Caco-2 (cell line): ENCODE measurements at regions not wholly inside any gene's neighbourhood (a gene's known extent, or its start where the extent isn't known, plus 50 kb on each side); places are given as distances from the start of the nearest gene placed in this dataset.

Experiments
- BruUV-seq: library from RNA; stranded (reverse); fragments of 400-500 nt; replicated peaks from 2 replicates; lab custom pipeline; 2021; lab: Mats Ljungman, UMichigan
- CTCF ChIA-PET: fragments of 300-600 bp; sonication (Branson Sonifier 250); formaldehyde crosslinking; loops from one replicate; lab custom pipeline; 2022; ENCODE audit warnings: antibody characterized with exemption; lab: Charles Lee
- POLR2A ChIA-PET: fragments of 300-600 bp; sonication (Branson Sonifier 250); formaldehyde crosslinking; loops from one replicate; lab custom pipeline; 2022; ENCODE audit warnings: antibody characterized with exemption; lab: Charles Lee
- DNase-seq, 2 experiments: peaks; one replicate each; pipeline versions ENCODE4 v3.0.0 to v3.0.0-alpha.2; 2020 to 2022
- H3K27me3 ChIP-seq: replicated peaks from 2 replicates; pipeline ENCODE4 v1.6.0; 2011; ENCODE audit warnings: low read length; ENCODE audit not compliant: control insufficient read depth, insufficient read depth
- H3K36me3 ChIP-seq: 2 replicates; pipeline ENCODE4 v1.5.1; 2011; ENCODE audit warnings: low read length; ENCODE audit not compliant: control insufficient read depth, insufficient read depth
- H3K4me1 ChIP-seq: fragments of 250-450 bp; sonication (Bioruptor Pico); 2 replicates; pipeline ENCODE4 v1.5.1; 2020; ENCODE audit warnings: mild to moderate bottlenecking
- H3K4me3 ChIP-seq: 2 replicates; pipeline ENCODE4 v1.5.1; 2011; ENCODE audit warnings: low read depth, mild to moderate bottlenecking, control low read depth, low read length
- H3K9me3 ChIP-seq: fragments of 250-450 bp; sonication (Bioruptor Pico); 2 replicates; pipeline ENCODE4 v1.5.1; 2020; ENCODE audit warnings: mild to moderate bottlenecking, moderate library complexity
- H3K27ac Mint-ChIP-seq: one replicate; pipeline ENCODE4 v1.8.0; 2022; ENCODE audit warnings: mixed read lengths; ENCODE audit not compliant: unreplicated experiment
- H3K27me3 Mint-ChIP-seq: one replicate; pipeline ENCODE4 v1.8.0; 2022; ENCODE audit warnings: mixed read lengths; ENCODE audit not compliant: insufficient read depth, unreplicated experiment
- H3K36me3 Mint-ChIP-seq: one replicate; pipeline ENCODE4 v1.8.0; 2022; ENCODE audit warnings: mild to moderate bottlenecking, mixed read lengths; ENCODE audit not compliant: insufficient read depth, unreplicated experiment
- H3K4me1 Mint-ChIP-seq: one replicate; pipeline ENCODE4 v1.8.0; 2022; ENCODE audit warnings: low read depth, mixed read lengths; ENCODE audit not compliant: unreplicated experiment
- H3K4me3 Mint-ChIP-seq: one replicate; pipeline ENCODE4 v1.8.0; 2022; ENCODE audit warnings: mild to moderate bottlenecking, moderate library complexity, mixed read lengths; ENCODE audit not compliant: unreplicated experiment
- H3K9me3 Mint-ChIP-seq: one replicate; pipeline ENCODE4 v1.8.0; 2022; ENCODE audit warnings: mixed read lengths; ENCODE audit not compliant: unreplicated experiment
- intact Hi-C: fragments of 100-400 bp; cut with micrococcal nuclease; formaldehyde crosslinking; loops from one replicate; pipeline ENCODE4 v1.10.0; 2022; ENCODE audit not compliant: unreplicated experiment
- TF ChIP-seq, protein P1 (sequence below), 2 experiments: fragments of 200-600 bp in 1 of 2; IDR thresholded peaks; 1 replicate in 1 of 2; 2 replicates in 1 of 2; pipeline versions ENCODE4 v1.5.1 to v1.8.0; 2011 to 2022; ENCODE audit warnings: antibody characterized with exemption in 1 of 2, control low read depth in 1 of 2, inconsistent platforms in 1 of 2, low read depth in 1 of 2, low read length in 1 of 2, mild to moderate bottlenecking in 1 of 2, moderate library complexity in 1 of 2; ENCODE audit not compliant: insufficient read depth in 1 of 2, severe bottlenecking in 1 of 2, unreplicated experiment in 1 of 2

DNA sequence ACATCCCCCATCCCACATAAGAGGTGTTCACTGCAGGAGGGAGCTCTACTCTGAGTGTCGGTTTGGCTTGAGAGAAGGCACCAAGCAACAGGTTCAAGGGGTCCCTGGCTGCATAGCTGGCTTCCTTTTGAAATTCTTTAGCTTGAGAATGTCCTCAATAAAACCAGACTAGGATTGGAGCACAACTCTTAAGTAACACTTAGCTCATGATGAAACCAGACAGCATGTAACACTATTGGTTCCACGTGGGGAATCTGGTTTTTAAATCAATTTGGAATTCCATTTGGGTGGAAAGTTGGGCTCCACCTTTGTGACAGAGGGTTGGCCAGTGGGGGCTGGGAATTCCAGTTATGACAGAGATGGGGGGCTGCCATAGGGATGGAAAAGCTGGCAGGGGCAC, 281.2 kb downstream of the TLE3 start:
- CTCF ChIA-PET = no interaction called here

GRCh38 chr15:69818529-69818928, 279.2 kb downstream of the TLE3 start:
- CTCF ChIA-PET = no interaction called here

More for the DNA sequence above, 281.2 kb downstream of the TLE3 start:
- H3K36me3 ChIP-seq = no peaks in the 10 kb centered on the region
- Mint-ChIP-seq H3K9me3 (no peaks in the 10 kb centered on the region), H3K36me3 (no peaks in the 10 kb centered on the region), H3K27me3 (no peaks in the 10 kb centered on the region), H3K4me1 (no peaks in the 10 kb centered on the region), H3K27ac (no peak overlapping the region), H3K4me3 (no peak overlapping the region)
- H3K4me1 ChIP-seq = no peaks in the 10 kb centered on the region
- H3K4me3 ChIP-seq = no peak overlapping the region
- BruUV-seq = no TSS peak
- TF ChIP-seq, protein P1, sequence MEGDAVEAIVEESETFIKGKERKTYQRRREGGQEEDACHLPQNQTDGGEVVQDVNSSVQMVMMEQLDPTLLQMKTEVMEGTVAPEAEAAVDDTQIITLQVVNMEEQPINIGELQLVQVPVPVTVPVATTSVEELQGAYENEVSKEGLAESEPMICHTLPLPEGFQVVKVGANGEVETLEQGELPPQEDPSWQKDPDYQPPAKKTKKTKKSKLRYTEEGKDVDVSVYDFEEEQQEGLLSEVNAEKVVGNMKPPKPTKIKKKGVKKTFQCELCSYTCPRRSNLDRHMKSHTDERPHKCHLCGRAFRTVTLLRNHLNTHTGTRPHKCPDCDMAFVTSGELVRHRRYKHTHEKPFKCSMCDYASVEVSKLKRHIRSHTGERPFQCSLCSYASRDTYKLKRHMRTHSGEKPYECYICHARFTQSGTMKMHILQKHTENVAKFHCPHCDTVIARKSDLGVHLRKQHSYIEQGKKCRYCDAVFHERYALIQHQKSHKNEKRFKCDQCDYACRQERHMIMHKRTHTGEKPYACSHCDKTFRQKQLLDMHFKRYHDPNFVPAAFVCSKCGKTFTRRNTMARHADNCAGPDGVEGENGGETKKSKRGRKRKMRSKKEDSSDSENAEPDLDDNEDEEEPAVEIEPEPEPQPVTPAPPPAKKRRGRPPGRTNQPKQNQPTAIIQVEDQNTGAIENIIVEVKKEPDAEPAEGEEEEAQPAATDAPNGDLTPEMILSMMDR (IDR thresholded peaks at IDR 0.05; ENCODE audit: insufficient read depth in 1 of 2, low read depth in 1 of 2, low read length in 1 of 2, severe bottlenecking in 1 of 2, unreplicated experiment in 1 of 2) = no peak
- H3K27me3 ChIP-seq = no peaks in the 10 kb centered on the region
- intact Hi-C loops = no loop called here
- no peak for DNase-seq
- POLR2A ChIA-PET = no interaction called here
- H3K9me3 ChIP-seq = no peaks in the 10 kb centered on the region

GRCh38 chr15:69819371-69819770, 278.3 kb downstream of the TLE3 start:
- CTCF ChIA-PET = no interaction called here
- H3K4me1 Mint-ChIP-seq = no peaks in the 10 kb centered on the region
- BruUV-seq = no TSS peak
- H3K27me3 Mint-ChIP-seq = peaks cover under 1% of the 10 kb centered on the region
- POLR2A ChIA-PET = no interaction called here
- intact Hi-C loops = no loop called here
- H3K9me3 ChIP-seq = no peaks in the 10 kb centered on the region
- no peaks in the 10 kb centered on the region for H3K9me3 Mint-ChIP-seq
- DNase-seq = no peak
- H3K36me3 ChIP-seq = no peaks in the 10 kb centered on the region
- H3K27ac Mint-ChIP-seq = no peak overlapping the region
- no peak overlapping the region for H3K4me3 Mint-ChIP-seq
- TF ChIP-seq, protein P1 (IDR thresholded peaks at IDR 0.05; ENCODE audit: insufficient read depth in 1 of 2, low read depth in 1 of 2, low read length in 1 of 2, severe bottlenecking in 1 of 2, unreplicated experiment in 1 of 2) = no peak
- no peaks in the 10 kb centered on the region; the same call in 1 of the 2 replicates for H3K27me3 ChIP-seq
- no peaks in the 10 kb centered on the region for H3K4me1 ChIP-seq
- H3K36me3 Mint-ChIP-seq = no peaks in the 10 kb centered on the region
- no peak overlapping the region for H3K4me3 ChIP-seq

More at GRCh38 chr15:69818529-69818928, 279.2 kb downstream of the TLE3 start:
- intact Hi-C loops = no loop called here
- no peaks in the 10 kb centered on the region for H3K4me1 ChIP-seq
- no peak overlapping the region for H3K27ac Mint-ChIP-seq
- no peaks in the 10 kb centered on the region; the same call in 1 of the 2 replicates for H3K27me3 ChIP-seq
- no peak overlapping the region for H3K4me3 ChIP-seq
- no peaks in the 10 kb centered on the region for H3K9me3 Mint-ChIP-seq
- no peaks in the 10 kb centered on the region for H3K27me3 Mint-ChIP-seq
- POLR2A ChIA-PET = no interaction called here
- H3K36me3 ChIP-seq = no peaks in the 10 kb centered on the region
- DNase-seq = no peak
- H3K36me3 Mint-ChIP-seq = no peaks in the 10 kb centered on the region
- TF ChIP-seq, protein P1 (IDR thresholded peaks at IDR 0.05; ENCODE audit: insufficient read depth in 1 of 2, low read depth in 1 of 2, low read length in 1 of 2, severe bottlenecking in 1 of 2, unreplicated experiment in 1 of 2) = no peak
- BruUV-seq = no TSS peak
- no peaks in the 10 kb centered on the region for H3K4me1 Mint-ChIP-seq
- H3K4me3 Mint-ChIP-seq = no peak overlapping the region
- H3K9me3 ChIP-seq = no peaks in the 10 kb centered on the region
